ENCODE measurements at regions not wholly inside any gene's neighbourhood (a gene's known extent, or its start where the extent isn't known, plus 50 kb on each side); places are given as distances from the start of the nearest gene placed in this dataset.

DNA sequence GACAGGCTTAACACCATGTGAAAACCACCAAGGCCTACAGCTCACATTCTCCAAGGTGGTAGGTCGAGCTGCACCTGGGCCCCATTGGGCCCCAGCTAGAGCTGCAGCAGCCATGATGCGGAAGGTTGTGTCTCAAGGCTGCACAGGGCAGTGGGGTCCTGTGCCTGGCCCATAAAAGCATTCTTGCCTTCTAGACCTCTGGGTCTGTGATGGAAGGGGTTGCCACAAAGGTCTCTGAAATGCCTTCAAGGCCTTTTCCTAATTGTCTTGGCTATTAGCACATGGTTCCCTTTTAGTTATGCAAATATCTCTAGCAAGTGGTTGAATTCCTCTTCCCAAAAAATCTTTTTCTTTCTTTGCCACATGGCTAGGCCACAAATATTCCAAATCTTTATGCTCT, 52.5 kb upstream of the C11orf58 start:
- no peak for DNase-seq

DNA sequence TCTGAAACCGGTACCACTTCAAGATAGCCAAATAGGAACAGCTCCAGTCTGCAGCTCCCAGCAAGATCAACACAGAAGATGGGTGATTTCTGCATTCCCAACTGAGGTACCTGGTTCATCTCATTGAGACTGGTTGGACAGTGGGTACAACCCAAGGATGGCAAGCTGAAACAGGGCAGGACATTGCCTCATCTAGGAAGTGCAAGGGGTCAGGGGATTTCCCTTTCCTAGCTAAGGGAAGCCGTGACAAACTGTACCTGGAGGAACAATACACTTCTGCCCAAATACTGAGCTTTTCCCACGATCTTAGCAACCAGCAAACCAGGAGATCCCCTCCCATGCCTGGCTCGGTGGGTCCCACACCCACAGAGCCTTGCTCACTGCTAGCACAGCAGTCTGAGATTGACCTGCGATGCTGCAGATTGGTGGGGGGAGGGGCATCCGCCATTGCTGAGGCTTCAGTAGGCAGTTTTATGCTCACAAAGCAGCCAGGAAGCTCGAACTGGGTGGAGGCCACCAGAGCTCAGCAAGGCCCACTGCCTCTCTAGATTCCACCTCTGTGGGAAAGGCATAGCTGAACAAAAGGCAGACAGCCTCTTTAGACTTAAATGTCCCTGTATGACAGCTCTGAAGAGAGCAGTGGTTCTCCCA, 59.9 kb upstream of the C11orf58 start:
- DNase-seq = no peak

DNA sequence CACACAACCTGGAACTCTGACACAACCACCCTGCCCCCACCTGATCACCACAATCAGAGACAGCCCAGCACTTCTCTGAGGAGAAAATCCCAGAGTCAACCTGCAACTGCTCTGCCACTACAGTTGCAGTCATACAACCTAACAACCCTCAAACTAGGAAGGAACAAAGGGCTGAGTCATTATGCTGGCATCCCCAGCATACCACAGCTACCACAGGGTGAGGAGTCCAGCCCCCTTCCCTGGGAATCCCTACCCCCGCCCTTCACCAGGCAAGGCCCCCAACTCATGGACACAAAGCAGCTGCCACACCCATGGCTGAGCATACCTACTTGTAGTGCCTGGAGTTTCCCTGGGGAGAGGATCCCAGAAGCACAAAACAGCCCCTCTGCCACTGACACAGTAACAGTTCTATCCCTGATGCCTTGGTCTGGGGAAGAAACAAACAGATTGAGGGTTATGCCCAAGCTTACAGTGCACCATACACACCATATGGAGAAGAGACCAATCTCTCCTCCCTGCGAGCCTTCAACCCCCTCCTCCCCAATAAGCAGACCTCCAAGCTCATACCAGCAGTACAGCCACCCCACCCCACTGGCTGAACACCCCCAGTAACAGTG, 68.5 kb upstream of the C11orf58 start:
- DNase-seq = no peak

DNA sequence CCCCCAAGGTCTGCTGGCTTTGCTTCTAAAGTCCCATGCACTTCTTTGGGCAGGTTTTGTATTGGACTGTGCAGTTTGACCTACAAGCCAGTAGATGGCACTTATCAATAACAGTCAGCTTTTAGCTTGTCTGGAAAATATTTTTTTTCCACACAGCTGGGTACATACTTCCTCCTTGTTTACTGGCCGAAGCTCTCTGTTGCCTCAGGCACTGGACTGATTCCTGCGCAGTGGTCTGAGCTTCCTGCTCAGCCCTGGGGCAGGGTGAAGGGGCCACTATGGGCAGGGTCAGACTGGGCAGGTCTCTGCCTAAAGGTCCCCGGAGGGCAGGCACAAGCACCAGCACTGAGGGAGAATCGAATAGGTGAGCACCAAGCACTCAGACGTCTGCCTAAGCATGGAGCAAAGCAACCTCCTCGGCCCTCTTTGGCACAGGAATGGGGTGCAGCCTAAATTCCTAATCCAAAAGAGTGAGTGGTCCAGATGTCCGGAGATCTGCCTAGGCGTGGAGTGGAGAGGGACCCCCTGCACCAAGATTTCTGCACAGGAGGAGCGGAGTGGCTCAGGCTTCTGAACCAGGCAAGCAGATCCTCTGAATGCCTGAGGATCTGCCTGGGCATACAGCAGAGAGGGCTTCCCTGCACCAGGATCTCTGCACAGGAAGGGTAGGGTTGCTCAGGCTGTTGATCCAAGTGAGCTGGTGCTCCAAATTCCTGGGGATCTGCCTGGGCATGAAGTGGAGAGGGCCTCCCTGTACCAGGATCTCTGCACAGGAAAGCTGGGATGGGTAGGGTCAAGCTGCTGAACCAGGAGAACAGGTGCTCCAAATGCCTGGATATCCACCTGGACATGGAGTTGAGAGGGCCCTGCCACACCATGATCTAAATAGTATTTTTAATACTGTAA, 105.9 kb upstream of the C11orf58 start:
- DNase-seq = no peak

DNA sequence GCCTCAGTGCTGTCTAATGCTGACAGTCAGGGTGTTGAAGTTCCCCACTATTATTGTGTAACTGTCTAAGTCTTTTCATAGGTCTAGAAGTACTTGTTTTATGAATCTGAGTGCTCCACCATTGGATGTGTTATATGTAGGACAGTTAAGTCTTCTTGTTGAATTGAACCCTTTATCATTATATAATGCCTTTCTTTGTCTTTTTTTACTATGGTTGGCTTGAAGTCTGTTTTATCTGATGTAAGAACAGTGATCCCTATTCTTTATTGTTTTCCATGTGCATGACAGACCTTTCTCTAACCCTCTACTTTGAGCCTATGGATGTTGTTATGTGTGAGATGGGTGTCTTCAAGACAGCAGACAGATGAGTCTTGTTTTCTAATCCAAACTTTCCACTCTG, 107.8 kb upstream of the C11orf58 start:
- no peak for DNase-seq

DNA sequence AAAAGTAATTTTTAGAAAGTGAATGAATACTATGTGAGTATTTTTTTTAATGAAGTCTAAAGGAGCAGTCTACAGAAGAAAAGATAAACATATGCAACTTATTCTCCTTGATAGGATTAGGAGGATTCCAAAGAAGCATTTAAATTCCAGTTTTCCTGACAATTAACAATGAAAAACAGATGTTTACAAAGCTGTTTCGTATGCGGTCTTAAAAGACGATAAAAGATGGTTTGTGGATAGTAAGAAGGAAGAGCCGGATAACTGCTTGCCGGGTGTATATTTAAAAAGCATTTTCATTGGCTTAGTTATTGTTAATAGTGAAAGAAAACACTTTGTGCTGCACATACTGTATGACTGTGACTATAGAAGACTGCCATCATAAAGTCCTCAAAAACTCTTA, 120.0 kb upstream of the C11orf58 start:
- no peak for DNase-seq

DNA sequence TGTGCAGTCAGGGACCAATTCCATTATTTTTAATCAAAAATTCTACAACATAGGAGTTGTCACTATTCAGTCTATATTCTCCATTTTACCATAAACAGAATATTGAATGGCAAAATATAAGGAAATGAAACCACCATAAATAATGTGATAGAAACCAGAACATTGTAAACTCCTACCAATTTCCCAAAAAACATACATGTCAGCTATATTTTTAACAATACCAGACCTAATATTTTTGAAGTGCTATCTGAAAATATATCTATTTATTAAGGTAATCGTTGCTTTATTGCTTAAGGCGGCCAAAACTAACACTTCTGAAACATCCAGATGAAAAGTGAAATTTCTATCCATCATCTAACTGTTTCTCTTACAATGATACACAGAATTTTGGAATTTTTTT, 123.0 kb upstream of the C11orf58 start:
- no peak for DNase-seq

DNA sequence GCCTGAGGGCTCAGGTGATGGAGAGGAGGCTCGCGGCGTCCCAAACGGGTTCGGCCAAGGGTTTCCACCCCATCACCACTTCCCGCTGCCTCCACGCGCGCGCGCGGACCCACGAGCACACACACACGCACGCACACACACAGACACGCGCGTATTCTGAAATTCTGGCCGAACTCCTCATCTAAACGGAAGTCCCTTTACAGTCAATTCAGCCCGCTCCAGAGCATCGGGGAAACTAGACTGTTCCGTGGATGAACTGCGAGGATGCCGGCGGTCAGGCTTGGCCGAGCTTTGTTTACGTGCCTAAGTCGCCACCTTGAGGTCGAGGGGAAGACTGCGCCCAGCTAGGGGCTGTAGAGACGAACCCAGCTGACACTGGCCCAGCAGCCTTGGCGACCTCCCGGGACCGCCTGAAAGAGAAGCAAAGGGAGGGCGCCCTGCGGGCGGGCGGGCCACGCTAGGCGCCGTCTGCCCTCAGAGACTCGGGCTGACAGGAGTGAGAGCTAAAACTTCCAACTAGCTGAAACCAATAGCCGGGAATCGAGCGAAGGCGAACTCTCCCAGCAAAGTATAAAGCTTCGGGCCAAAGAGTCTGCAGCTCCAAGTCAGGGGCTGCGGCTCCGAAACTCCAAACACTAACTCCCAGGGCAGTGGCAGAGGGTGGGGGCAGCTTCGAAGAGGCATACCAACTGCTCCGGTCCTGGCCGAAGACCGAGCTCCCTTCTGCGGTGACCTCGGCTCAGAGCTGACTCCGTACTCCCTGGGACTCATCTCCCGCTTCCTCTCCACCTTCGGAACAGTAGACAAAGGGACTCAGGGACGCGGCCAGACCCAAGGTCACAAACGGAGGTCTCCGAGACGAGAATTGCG, 124.7 kb upstream of the C11orf58 start:
- DNase-seq = peak; percentile 54

DNA sequence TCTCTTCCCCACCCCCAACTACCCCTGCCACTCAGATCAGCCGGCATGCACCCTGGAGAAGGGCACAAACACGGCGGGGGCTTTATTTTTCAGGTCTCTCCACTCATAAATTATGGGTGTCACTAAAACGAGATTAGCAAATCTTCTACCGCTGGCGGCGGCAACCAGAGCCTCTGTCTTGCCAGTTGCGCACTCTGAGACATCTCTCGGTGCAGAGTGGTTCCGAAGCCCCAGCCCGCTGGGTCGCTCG, 125.3 kb upstream of the C11orf58 start:
- DNase-seq = no peak

DNA sequence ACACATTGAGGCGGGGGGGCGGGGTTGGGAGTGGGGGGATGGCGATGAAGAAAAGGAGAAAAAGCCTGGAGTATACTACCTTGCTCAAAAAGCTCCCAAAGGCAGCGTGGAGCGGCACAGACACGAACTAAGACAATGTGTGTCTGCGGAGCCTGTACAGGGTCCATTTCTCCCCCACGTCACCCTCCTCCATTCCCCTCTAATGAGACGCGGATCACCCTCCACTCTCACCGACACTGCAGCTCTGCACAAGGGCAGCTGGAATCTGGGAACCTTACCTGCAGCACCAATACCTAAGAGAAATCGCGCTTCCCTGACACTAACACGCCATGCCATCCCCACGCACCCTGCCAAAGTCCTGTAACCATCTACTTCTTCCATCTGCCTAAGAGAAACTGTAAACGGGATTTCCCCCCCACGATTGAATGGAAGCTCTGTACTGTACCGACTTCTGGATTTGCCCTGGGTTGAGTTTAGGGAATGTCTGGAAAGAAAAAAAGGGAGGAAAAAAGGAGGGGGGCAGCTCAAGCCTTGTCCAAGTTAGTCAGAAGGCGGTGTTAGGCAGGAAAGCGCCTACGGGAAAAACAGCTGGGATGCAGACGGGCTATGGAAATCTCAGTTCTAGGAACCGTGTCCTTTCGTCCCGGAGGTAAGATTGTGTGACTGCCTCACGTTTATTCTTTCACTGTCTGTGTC, 125.7 kb upstream of the C11orf58 start:
- DNase-seq = no peak

DNA sequence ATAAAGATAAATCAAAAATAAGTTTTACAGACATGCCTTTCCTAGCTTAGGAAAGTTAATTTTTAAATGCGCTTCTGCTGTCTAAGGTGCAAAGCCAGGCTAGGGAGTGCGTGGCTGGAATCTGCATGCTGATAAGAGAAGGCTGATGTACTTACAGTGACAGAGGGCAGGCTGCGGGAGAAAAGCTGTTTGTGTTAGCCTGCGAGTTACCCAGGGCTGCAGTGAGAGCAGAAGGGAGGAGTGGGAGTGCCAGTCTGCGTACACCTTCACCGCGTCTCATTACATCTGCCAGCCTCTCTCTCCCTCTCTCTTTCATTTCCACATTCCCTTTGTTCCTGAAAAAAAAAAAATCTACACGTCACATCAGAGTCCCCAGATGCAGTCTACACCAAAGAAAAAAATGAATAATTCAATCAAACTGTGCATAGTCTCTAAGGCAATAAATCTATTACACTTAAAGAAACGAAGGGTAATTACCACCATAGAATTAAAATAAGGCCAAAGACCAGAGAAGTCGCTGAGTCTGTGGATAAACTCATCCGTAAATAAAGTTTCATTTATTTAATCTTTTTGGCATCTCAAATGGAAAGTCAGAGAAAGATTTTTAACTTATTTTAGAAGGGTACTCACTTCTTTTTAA, 126.4 kb upstream of the C11orf58 start:
- no peak for DNase-seq

DNA sequence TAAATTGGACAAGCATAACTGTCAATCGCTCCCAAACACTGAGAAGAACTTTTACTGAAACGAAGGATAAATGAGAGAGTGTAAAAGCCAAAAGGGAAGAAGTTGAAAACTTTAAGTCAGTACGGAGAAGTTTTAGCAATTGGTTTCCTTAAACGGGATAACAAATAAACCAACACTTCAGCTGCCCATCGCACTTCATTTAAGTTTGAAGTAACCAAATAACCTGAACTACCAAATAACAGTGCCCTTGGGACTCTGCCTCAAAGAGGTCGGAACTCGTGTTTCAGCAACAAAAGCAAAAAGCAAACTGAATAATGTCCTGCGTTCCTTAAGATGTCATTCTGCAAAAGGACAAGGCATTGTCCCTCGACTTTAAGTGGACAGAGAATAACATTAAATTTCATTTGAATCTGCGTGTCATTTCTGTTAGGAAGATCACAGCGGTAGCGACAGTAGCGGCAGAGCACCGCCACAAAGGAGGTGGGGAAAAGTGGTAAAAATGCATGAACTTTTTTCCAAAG, 127.0 kb upstream of the C11orf58 start:
- DNase-seq = no peak

DNA sequence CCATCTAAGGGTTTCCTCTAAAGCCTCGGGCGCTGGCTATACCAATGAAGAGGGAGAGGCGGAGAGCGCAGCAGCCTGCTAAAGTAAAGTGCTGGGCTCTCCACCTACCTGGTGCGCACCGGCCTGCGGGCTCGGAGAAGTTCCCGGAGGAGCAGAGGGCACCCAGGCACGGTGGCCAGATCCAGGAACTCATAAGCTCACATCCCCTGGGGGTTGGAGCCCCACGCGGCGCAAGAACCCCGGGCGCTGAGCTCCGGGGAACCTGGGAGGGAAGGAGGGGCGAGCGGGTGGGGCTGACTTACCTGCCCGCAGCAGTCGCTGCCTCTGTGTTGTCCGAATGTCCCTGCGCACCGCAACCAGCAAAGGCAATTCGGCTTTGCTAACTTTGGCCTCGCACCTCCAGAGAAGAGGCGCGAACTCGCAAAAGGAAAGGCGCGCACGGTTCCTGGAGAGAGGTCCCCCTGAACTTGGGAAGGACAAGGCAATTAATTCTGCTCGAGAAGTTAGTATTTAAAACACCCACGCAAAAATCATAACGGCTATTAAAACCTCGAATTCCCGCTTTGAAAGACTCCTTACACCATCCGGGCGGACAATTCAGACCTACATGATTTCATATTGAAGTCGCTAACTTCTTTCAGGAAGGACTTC, 127.6 kb upstream of the C11orf58 start:
- DNase-seq = no peak

DNA sequence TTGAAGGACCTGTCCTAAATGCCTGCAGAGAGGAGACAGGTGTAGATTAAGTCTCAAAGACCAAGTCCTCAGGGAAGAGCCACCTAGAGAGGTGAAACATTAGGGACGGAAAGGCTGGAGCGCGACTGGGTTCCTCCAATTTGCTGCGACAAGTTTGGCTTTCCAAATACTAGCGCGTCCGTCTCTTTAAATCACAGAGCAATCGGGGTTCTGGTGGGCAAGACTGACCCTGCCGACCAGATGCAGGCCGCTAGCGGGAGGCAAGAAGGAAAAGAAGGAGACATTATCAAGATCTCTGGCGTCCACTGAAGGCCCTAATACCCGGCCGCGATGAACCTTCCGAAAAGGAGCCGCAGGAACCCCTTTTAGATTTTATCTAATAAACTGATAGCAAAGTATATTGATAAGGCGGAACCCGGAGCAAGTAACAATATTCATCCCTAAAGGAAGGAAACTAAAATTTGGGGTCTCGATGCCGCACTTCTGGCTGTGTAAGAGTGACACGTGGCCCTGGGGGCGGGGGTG, 128.2 kb upstream of the C11orf58 start:
- no peak for DNase-seq

DNA sequence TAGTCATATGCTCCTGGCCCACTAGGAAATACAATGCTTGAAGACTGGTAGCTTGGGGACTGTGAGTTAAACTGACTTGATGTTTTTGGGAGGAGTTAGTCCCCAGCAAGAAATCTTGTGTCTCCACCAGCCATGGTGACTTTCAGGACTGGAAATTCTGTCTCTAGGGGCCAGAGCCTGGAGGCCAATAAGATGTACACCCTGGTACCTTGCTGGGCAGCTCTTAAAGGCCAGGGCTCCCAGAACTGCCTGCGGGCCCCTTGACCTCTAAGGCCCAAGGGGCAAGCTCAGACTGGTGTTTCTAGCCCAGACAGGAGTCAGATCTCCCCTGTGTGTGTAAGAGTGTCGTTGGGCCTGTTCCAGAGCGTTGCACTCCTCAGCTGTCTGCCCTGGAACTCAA, 128.7 kb upstream of the C11orf58 start:
- no peak for DNase-seq

DNA sequence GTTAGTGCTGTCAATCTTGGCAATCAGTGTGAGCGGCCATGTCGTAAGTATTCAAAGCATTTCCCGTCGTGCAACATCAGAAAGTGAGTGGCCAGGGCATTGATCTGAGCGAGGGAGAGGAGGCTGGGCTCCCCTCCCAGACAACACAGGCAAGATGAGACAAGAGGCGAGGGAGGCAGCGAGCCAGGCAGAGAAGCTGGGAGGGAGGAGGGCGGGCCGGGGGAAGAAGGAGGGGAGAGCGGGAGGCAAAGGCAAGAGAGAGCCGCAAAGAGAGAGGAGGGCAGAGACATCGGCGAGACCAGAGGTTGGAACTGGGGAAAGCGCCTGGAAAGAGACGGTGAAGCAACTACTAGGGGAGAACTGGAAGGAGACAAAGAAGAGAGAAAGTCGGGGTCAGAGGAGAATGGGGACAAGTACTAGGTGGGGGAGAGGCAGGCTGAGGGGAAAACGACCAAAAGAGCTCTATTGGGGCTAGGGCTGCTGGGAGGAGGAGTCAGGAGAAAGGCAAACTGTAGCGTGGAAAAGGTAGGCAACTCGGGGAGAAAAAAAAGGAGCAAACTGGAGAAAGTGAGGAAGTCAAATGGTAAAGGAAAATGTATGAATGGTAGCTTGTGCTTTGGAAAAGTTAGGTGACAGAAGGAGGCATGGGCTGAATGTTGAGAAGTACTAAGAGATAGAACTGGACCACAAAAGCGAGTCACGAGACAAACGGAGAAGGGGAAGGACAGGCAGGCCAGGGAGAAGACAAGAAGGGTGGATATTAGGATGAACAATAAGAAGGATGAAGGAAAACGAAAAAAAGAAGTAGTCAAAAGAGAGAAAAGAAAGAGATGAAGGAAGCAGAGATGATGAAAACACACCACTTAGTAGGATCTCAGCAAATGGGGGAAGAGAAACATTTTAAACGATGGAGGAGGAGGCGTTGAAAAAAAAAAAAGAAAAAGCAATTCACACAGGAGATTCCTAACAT, 130.5 kb upstream of the C11orf58 start:
- DNase-seq = no peak

DNA sequence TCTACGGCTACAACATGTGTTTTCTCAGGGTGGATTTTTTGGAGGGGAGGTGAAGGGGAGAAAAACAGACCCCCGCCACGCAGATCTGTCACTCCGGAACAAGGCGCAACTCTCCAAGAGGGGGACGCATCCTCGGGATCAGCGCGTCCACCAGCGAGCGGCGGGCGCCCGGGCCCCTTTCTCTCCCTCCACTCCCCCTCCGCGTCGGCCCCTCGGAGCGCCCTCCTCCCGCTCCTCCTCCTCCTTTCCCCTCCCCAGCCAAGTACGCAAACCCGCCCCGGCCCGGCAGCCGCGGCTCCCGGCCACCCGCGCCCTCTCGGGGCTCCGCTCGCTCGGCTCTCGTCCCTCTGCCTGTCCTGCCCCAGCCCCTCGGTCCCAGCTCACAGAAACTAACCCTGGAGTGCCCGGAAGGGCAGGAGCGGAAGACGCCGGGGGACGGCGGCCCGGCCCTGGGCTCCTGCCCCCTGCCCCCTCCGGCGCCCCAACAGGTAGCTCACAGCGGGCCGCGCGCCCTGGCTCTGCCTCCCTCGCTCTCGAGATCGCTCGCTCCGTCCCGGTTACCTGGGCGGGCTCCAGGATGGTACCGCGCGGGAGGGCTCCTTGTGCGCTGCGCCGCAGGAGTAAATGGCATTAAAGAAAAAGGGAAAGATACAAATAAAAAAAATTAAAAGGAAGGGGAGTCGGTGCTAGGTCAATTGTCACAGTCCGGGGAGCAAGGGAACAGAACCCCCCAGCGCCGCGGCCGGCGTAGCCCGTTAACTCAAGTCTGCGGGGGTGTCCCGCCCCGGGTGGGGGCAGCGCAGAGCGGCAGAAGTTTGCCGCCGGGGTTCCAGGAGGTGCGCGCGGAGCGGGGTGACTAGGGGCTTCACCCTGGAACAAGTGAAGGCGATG, 131.4 kb upstream of the C11orf58 start:
- no peak for DNase-seq

DNA sequence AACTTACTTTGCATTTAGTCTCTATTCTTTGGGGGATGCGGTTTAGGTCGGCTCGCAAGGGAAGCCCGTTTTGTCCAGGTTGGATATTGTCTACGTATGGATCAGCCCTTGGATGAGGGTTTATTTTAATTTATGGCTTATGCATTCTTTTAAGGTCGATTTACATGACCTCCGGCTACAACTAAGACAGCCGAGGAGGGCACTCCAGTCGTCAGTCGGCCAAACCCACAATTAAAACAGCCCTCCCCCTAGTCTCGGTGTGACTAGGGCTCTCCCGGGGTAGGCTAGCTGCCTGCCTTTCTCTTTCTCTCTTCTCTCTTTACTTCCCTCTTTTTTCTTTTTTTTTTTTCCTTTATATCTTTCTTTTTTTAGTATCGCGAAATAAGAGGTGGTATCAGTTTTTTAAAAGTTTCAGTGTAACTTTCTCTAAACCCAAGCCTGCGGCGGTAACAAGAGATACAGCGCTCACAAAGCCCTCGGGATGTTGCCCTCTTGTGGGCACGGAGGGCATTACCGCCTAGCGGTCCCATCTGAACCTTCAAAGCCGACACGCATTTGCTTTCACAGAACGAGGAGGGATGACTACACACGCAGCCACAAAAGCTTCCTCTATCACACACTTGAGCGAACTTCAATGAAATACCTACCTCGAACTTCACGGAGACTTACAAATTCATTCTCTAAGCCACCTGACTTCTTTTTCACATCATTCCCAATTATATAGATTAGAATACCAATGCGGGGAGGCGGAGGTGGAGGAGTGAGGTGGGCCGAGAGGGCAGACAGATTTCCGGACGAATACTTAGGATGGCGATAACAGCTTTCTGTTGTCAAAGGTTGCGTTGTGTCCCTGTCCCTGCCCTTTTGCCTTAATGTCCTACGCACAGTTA, 132.3 kb upstream of the C11orf58 start:
- DNase-seq = peak; percentile 77

All from CD4-positive, alpha-beta T cell treated with Interleukin-6 for 4 hours (primary cell).